PC-9 (cell line): ENCODE measurements at regions not wholly inside any gene's neighbourhood (a gene's known extent, or its start where the extent isn't known, plus 50 kb on each side); places are given as distances from the start of the nearest gene placed in this dataset.

ENCODE experiments used
- BruUV-seq: library from RNA; stranded (reverse); fragments of 400-500 nt; replicated peaks from 2 replicates; lab custom pipeline; 2021; lab: Mats Ljungman, UMichigan
- CTCF ChIA-PET: fragments of 300-600 bp; sonication (Branson Sonifier 250); formaldehyde crosslinking; loops from one replicate; lab custom pipeline; 2022; ENCODE audit warnings: antibody characterized with exemption; lab: Charles Lee
- POLR2A ChIA-PET: fragments of 300-600 bp; sonication (Branson Sonifier 250); formaldehyde crosslinking; loops from one replicate; lab custom pipeline; 2022; ENCODE audit warnings: antibody characterized with exemption; ENCODE audit not compliant: unreplicated experiment; lab: Charles Lee
- DNase-seq, 2 experiments: peaks; one replicate each; pipeline versions ENCODE4 v3.0.0 to v3.0.0-alpha.2; 2015 to 2022; ENCODE audit warnings: mixed read lengths in 1 of 2
- H2AFZ ChIP-seq: fragments of 200-600 bp; sonication (generic); 2 replicates; pipeline ENCODE4 v1.8.1; 2017; ENCODE audit warnings: antibody characterized with exemption
- H3F3A ChIP-seq: fragments of 200-600 bp; sonication (generic); 2 replicates; pipeline ENCODE4 v1.8.1; 2017; ENCODE audit warnings: antibody characterized with exemption, mild to moderate bottlenecking, low read depth; ENCODE audit not compliant: insufficient read depth
- H3K27ac ChIP-seq: fragments of 200-600 bp; sonication (generic); 2 replicates; pipeline ENCODE4 v1.6.1; 2016; ENCODE audit warnings: mixed run types
- H3K27me3 ChIP-seq: fragments of 200-600 bp; sonication (generic); 2 replicates; pipeline ENCODE4 v1.6.1; 2016; ENCODE audit warnings: low read depth, mixed run types; ENCODE audit not compliant: insufficient read depth
- H3K36me3 ChIP-seq: fragments of 200-600 bp; sonication (generic); 2 replicates; pipeline ENCODE4 v1.6.1; 2016; ENCODE audit warnings: low read depth, mixed run types
- H3K4me1 ChIP-seq: fragments of 200-600 bp; sonication (generic); replicated peaks from 2 replicates; pipeline ENCODE4 v1.6.1; 2016; ENCODE audit warnings: mixed run types; ENCODE audit not compliant: insufficient read depth
- H3K4me2 ChIP-seq: fragments of 200-600 bp; sonication (generic); 2 replicates; pipeline ENCODE4 v1.6.1; 2017; ENCODE audit warnings: mixed run types
- H3K4me3 ChIP-seq: fragments of 200-600 bp; sonication (generic); 2 replicates; pipeline ENCODE4 v1.6.1; 2016; ENCODE audit warnings: mixed run types
- H3K79me2 ChIP-seq: fragments of 200-600 bp; sonication (generic); 2 replicates; pipeline ENCODE4 v1.6.1; 2017; ENCODE audit warnings: low read depth, mixed run types
- H3K9me2 ChIP-seq: fragments of 200-600 bp; sonication (generic); 2 replicates; pipeline ENCODE4 v1.8.1; 2017; ENCODE audit warnings: mild to moderate bottlenecking; ENCODE audit not compliant: insufficient read depth
- H3K9me3 ChIP-seq: fragments of 200-600 bp; sonication (generic); 2 replicates; pipeline ENCODE4 v1.8.1; 2016; ENCODE audit warnings: low read depth; ENCODE audit not compliant: insufficient read depth
- H4K20me1 ChIP-seq: fragments of 200-600 bp; sonication (generic); 2 replicates; pipeline ENCODE4 v1.8.1; 2017; ENCODE audit not compliant: insufficient read depth
- CTCF ChIP-seq: fragments of 200-600 bp; sonication (generic); conservative IDR thresholded peaks from 2 replicates; pipeline ENCODE4 v1.6.1; 2017; ENCODE audit warnings: mixed run types, antibody characterized with exemption, mild to moderate bottlenecking, moderate library complexity
- EZH2 ChIP-seq: fragments of 200-600 bp; sonication (generic); IDR thresholded peaks from 2 replicates; pipeline ENCODE4 v1.8.0; 2017; ENCODE audit warnings: antibody characterized with exemption, low read depth
- intact Hi-C: fragments of 100-400 bp; cut with micrococcal nuclease; formaldehyde crosslinking; loops from one replicate; pipeline ENCODE4 v1.10.0; 2022; ENCODE audit not compliant: unreplicated experiment

GRCh38 chr9:106649664-106650063 is 213.3 kb upstream of the ZNF462 start:
- H3K4me2 ChIP-seq: no peak overlapping the region
- no peak overlapping the region for H2AFZ ChIP-seq
- H3K36me3 ChIP-seq: no peaks in the 10 kb centered on the region
- intact Hi-C loops: no loop called here
- no peaks in the 10 kb centered on the region for H3K9me3 ChIP-seq
- ChIA-PET CTCF (no interaction called here), POLR2A (no interaction called here)
- H3K27me3 ChIP-seq: no peaks in the 10 kb centered on the region
- no TSS peak for BruUV-seq
- no peak for DNase-seq
- no peaks in the 10 kb centered on the region for H3K4me1 ChIP-seq
- no peak overlapping the region for H3K4me3 ChIP-seq
- TF ChIP-seq EZH2 (no peak), CTCF (no peak)
- H3K79me2 ChIP-seq: no peaks in the 10 kb centered on the region
- no peaks in the 10 kb centered on the region for H4K20me1 ChIP-seq
- H3K27ac ChIP-seq: no peak overlapping the region
- H3F3A ChIP-seq: no peaks in the 10 kb centered on the region
- H3K9me2 ChIP-seq: peaks cover 4% of the 10 kb centered on the region; the same call in 1 of the 2 replicates

- Histone ChIP-seq H3K4me3 (no peak overlapping the region), H3K79me2 (no peaks in the 10 kb centered on the region), H3K27ac (no peak overlapping the region), H3K9me3 (no peaks in the 10 kb centered on the region), H3K4me1 (no peaks in the 10 kb centered on the region), H4K20me1 (no peaks in the 10 kb centered on the region; the same call in 1 of the 2 replicates), H3K36me3 (no peaks in the 10 kb centered on the region), H3F3A (no peaks in the 10 kb centered on the region), H3K9me2 (no peaks in the 10 kb centered on the region), H3K4me2 (no peak overlapping the region), H3K27me3 (no peaks in the 10 kb centered on the region), H2AFZ (no peak overlapping the region)
- ChIA-PET CTCF (no interaction called here), POLR2A (no interaction called here)
- no peak for DNase-seq
- TF ChIP-seq CTCF: no peak
- no peak for TF ChIP-seq EZH2
- no TSS peak for BruUV-seq
- intact Hi-C loops: no loop called here
Observed at GRCh38 chr9:106653213-106653612, 209.8 kb upstream of the ZNF462 start.

GRCh38 chr9:106655966-106656365 is 207.0 kb upstream of the ZNF462 start:
- no peak overlapping the region for H3K4me3 ChIP-seq
- H3K4me1 ChIP-seq: no peaks in the 10 kb centered on the region
- no peak overlapping the region for H2AFZ ChIP-seq
- intact Hi-C loops: no loop called here
- no peaks in the 10 kb centered on the region for H3K9me2 ChIP-seq
- no peaks in the 10 kb centered on the region for H3K79me2 ChIP-seq
- H4K20me1 ChIP-seq: no peaks in the 10 kb centered on the region; the same call in 1 of the 2 replicates
- POLR2A ChIA-PET: no interaction called here
- H3F3A ChIP-seq: no peaks in the 10 kb centered on the region
- BruUV-seq: no TSS peak
- H3K27me3 ChIP-seq: no peaks in the 10 kb centered on the region
- no peak overlapping the region for H3K4me2 ChIP-seq
- DNase-seq: no peak
- H3K36me3 ChIP-seq: no peaks in the 10 kb centered on the region
- no peak for TF ChIP-seq CTCF
- TF ChIP-seq EZH2: no peak
- H3K27ac ChIP-seq: no peak overlapping the region
- no peaks in the 10 kb centered on the region for H3K9me3 ChIP-seq
- CTCF ChIA-PET: no interaction called here
